ENCODE measurements at regions not wholly inside any gene's neighbourhood (a gene's known extent, or its start where the extent isn't known, plus 50 kb on each side); places are given as distances from the start of the nearest gene placed in this dataset.
"Not testable (repeated sequence)": the region's sequence is repeated elsewhere in the genome, so short reads cannot be mapped to it uniquely, and the experiment has no call there.

GRCh38 chr21:17082843-17083483 is 429.9 kb upstream of the CXADR start:
- H3K27ac Mint-ChIP-seq, result no peak overlapping the region
- peaks cover 2% of the 10 kb centered on the region for H3K27me3 Mint-ChIP-seq
- H3K4me3 Mint-ChIP-seq, result no peak overlapping the region
- POLR2A ChIA-PET, result no interaction called here
- no peaks in the 10 kb centered on the region for H3K4me1 Mint-ChIP-seq
- ATAC-seq (ENCODE audit: low read depth), result no peak
- DNase-seq, result no peak
- peaks cover 3% of the 10 kb centered on the region for H3K9me3 Mint-ChIP-seq
- H3K36me3 Mint-ChIP-seq, result no peaks in the 10 kb centered on the region

GRCh38 chr21:17085707-17086106 is 427.1 kb upstream of the CXADR start:
- Mint-ChIP-seq H3K4me1 (no peaks in the 10 kb centered on the region), H3K9me3 (peaks cover 5% of the 10 kb centered on the region), H3K4me3 (no peak overlapping the region), H3K27me3 (peaks cover 2% of the 10 kb centered on the region), H3K36me3 (no peaks in the 10 kb centered on the region), H3K27ac (no peak overlapping the region)
- POLR2A ChIA-PET, result no interaction called here
- DNase-seq, result no peak
- no peak for ATAC-seq (ENCODE audit: low read depth)

- no peaks in the 10 kb centered on the region for H3K36me3 Mint-ChIP-seq
- peaks cover 4% of the 10 kb centered on the region for H3K9me3 Mint-ChIP-seq
- peaks cover 2% of the 10 kb centered on the region for H3K27me3 Mint-ChIP-seq
- H3K4me1 Mint-ChIP-seq, result no peaks in the 10 kb centered on the region
- H3K4me3 Mint-ChIP-seq, result no peak overlapping the region
- POLR2A ChIA-PET, result no interaction called here
- no peak overlapping the region for H3K27ac Mint-ChIP-seq
- no peak for DNase-seq
- ATAC-seq (ENCODE audit: low read depth), result no peak
These were observed 424.3 kb upstream of the CXADR start for GRCh38 chr21:17088500-17088899.

GRCh38 chr21:17089091-17089491 is 423.8 kb upstream of the CXADR start:
- no peaks in the 10 kb centered on the region for H3K4me1 Mint-ChIP-seq
- H3K36me3 Mint-ChIP-seq, result no peaks in the 10 kb centered on the region
- POLR2A ChIA-PET, result no interaction called here
- H3K9me3 Mint-ChIP-seq, result peaks cover 6% of the 10 kb centered on the region
- no peak overlapping the region for H3K4me3 Mint-ChIP-seq
- ATAC-seq (ENCODE audit: low read depth) (no peak), DNase-seq (no peak)
- H3K27me3 Mint-ChIP-seq, result peaks cover 2% of the 10 kb centered on the region
- no peak overlapping the region for H3K27ac Mint-ChIP-seq

GRCh38 chr21:17101696-17102095 is 411.1 kb upstream of the CXADR start:
- DNase-seq (no peak), ATAC-seq (ENCODE audit: low read depth) (no peak)
- Mint-ChIP-seq H3K4me3 (no peak overlapping the region), H3K36me3 (peaks cover 1% of the 10 kb centered on the region), H3K9me3 (peaks cover 16% of the 10 kb centered on the region), H3K27me3 (no peaks in the 10 kb centered on the region), H3K4me1 (no peaks in the 10 kb centered on the region), H3K27ac (no peak overlapping the region)
- POLR2A ChIA-PET, result no interaction called here

- no peak overlapping the region for H3K4me3 Mint-ChIP-seq
- ATAC-seq (ENCODE audit: low read depth) (no peak), DNase-seq (no peak)
- no peaks in the 10 kb centered on the region for H3K4me1 Mint-ChIP-seq
- H3K36me3 Mint-ChIP-seq, result no peaks in the 10 kb centered on the region
- H3K27me3 Mint-ChIP-seq, result no peaks in the 10 kb centered on the region
- H3K27ac Mint-ChIP-seq, result no peak overlapping the region
- POLR2A ChIA-PET, result no interaction called here
- peaks cover 26% of the 10 kb centered on the region for H3K9me3 Mint-ChIP-seq
These were observed 406.9 kb upstream of the CXADR start for GRCh38 chr21:17105932-17106331.

GRCh38 chr21:17114045-17114444 is 398.8 kb upstream of the CXADR start:
- Mint-ChIP-seq H3K27me3 (no peaks in the 10 kb centered on the region), H3K9me3 (peaks cover 9% of the 10 kb centered on the region), H3K27ac (no peak overlapping the region), H3K4me1 (no peaks in the 10 kb centered on the region), H3K36me3 (no peaks in the 10 kb centered on the region), H3K4me3 (no peak overlapping the region)
- POLR2A ChIA-PET, result no interaction called here
- no peak for DNase-seq
- ATAC-seq (ENCODE audit: low read depth), result no peak

- Mint-ChIP-seq H3K36me3 (no peaks in the 10 kb centered on the region), H3K27me3 (no peaks in the 10 kb centered on the region), H3K27ac (no peak overlapping the region), H3K4me3 (no peak overlapping the region), H3K4me1 (no peaks in the 10 kb centered on the region), H3K9me3 (peaks cover 3% of the 10 kb centered on the region)
- ATAC-seq (ENCODE audit: low read depth) (no peak), DNase-seq (no peak)
- POLR2A ChIA-PET, result no interaction called here
These were observed 394.0 kb upstream of the CXADR start for GRCh38 chr21:17118638-17119384.

GRCh38 chr21:17119466-17120297 is 393.2 kb upstream of the CXADR start:
- H3K4me3 Mint-ChIP-seq, result no peak overlapping the region
- no peak for ATAC-seq (ENCODE audit: low read depth)
- H3K36me3 Mint-ChIP-seq, result no peaks in the 10 kb centered on the region
- POLR2A ChIA-PET, result no interaction called here
- no peaks in the 10 kb centered on the region for H3K27me3 Mint-ChIP-seq
- H3K27ac Mint-ChIP-seq, result no peak overlapping the region
- no peak for DNase-seq
- H3K4me1 Mint-ChIP-seq, result no peaks in the 10 kb centered on the region
- peaks cover 3% of the 10 kb centered on the region for H3K9me3 Mint-ChIP-seq

- H3K9me3 Mint-ChIP-seq; ATAC-seq (ENCODE audit: low read depth); H3K27me3 Mint-ChIP-seq; POLR2A ChIA-PET; H3K4me1 Mint-ChIP-seq; H3K27ac Mint-ChIP-seq; H3K4me3 Mint-ChIP-seq; DNase-seq; H3K36me3 Mint-ChIP-seq: not testable (repeated sequence)
These were observed 385.4 kb upstream of the CXADR start for GRCh38 chr21:17127395-17127794.

- no peaks in the 10 kb centered on the region for H3K27me3 Mint-ChIP-seq
- no peak for ATAC-seq (ENCODE audit: low read depth)
- POLR2A ChIA-PET, result no interaction called here
These were observed 384.7 kb upstream of the CXADR start for GRCh38 chr21:17128132-17128531.

GRCh38 chr21:17139159-17139558 is 373.7 kb upstream of the CXADR start:
- peak overlapping the region; percentile 61 for H3K4me3 Mint-ChIP-seq
- not testable (repeated sequence) for H3K4me1 Mint-ChIP-seq; H3K27ac Mint-ChIP-seq; DNase-seq; ATAC-seq (ENCODE audit: low read depth); H3K9me3 Mint-ChIP-seq; H3K36me3 Mint-ChIP-seq; H3K27me3 Mint-ChIP-seq
- POLR2A ChIA-PET, result interaction anchor here (0.6 kb wide), 1 partner anchor 529 kb away, joined by 3 read pairs; no protein-coding TSS in a partner anchor

More at GRCh38 chr21:17128132-17128531, 384.7 kb upstream of the CXADR start:
- Mint-ChIP-seq H3K9me3 (peaks cover 1% of the 10 kb centered on the region), H3K4me3 (no peak overlapping the region), H3K36me3 (no peaks in the 10 kb centered on the region), H3K27ac (no peak overlapping the region), H3K4me1 (no peaks in the 10 kb centered on the region)
- no peak for DNase-seq

- POLR2A ChIA-PET, result no interaction called here
- peak overlapping the region; percentile 73 for H3K4me3 Mint-ChIP-seq
- H3K27me3 Mint-ChIP-seq, result peaks cover 2% of the 10 kb centered on the region
- peaks cover 4% of the 10 kb centered on the region for H3K4me1 Mint-ChIP-seq
- no peaks in the 10 kb centered on the region for H3K9me3 Mint-ChIP-seq
- H3K27ac Mint-ChIP-seq, result peak overlapping the region; percentile 78
- DNase-seq (no peak), ATAC-seq (ENCODE audit: low read depth) (peak; percentile 56)
- no peaks in the 10 kb centered on the region for H3K36me3 Mint-ChIP-seq
These were observed 373.1 kb upstream of the CXADR start for GRCh38 chr21:17139696-17140095.

GRCh38 chr21:17146426-17146825 is 366.4 kb upstream of the CXADR start:
- Mint-ChIP-seq H3K4me1 (no peaks in the 10 kb centered on the region), H3K27me3 (peaks cover 2% of the 10 kb centered on the region), H3K9me3 (no peaks in the 10 kb centered on the region), H3K27ac (no peak overlapping the region), H3K4me3 (no peak overlapping the region), H3K36me3 (no peaks in the 10 kb centered on the region)
- ATAC-seq (ENCODE audit: low read depth), result no peak
- POLR2A ChIA-PET, result no interaction called here
- no peak for DNase-seq
